Left ventricle myocardium inferior (tissue), 1 donor: ENCODE measurements at regions not wholly inside any gene's neighbourhood (a gene's known extent, or its start where the extent isn't known, plus 50 kb on each side); places are given as distances from the start of the nearest gene placed in this dataset.

Experiments used
- DNase-seq: peaks from one replicate; pipeline ENCODE4 v3.0.0-alpha.2; 2020
- H3K27ac ChIP-seq: fragments of 200-600 bp; replicated peaks from 2 replicates; pipeline ENCODE4 v1.8.0; 2021
- H3K27me3 ChIP-seq: fragments of 200-600 bp; 2 replicates; pipeline ENCODE4 v1.8.0; 2021; ENCODE audit warnings: low read depth
- H3K36me3 ChIP-seq: fragments of 200-600 bp; 2 replicates; pipeline ENCODE4 v1.8.0; 2021
- H3K4me1 ChIP-seq: fragments of 200-600 bp; 2 replicates; pipeline ENCODE4 v1.8.0; 2021
- H3K4me3 ChIP-seq: fragments of 200-600 bp; 2 replicates; pipeline ENCODE4 v1.8.0; 2021; ENCODE audit warnings: mild to moderate bottlenecking, moderate library complexity
- H3K9me3 ChIP-seq: fragments of 200-600 bp; replicated peaks from 2 replicates; pipeline ENCODE4 v1.8.0; 2021
- intact Hi-C: fragments of 100-400 bp; cut with micrococcal nuclease; formaldehyde crosslinking; loops from one replicate; pipeline ENCODE4 v1.11.0; 2022
- TF ChIP-seq, protein P1 (sequence below): fragments of 200-600 bp; IDR thresholded peaks from 2 replicates; pipeline ENCODE4 v1.8.0; 2021; ENCODE audit warnings: antibody characterized with exemption, mild to moderate bottlenecking, borderline replicate concordance
- donor health status: DM: no; HTN: yes; CAD: no; lungs with severe emphysema.

DNA sequence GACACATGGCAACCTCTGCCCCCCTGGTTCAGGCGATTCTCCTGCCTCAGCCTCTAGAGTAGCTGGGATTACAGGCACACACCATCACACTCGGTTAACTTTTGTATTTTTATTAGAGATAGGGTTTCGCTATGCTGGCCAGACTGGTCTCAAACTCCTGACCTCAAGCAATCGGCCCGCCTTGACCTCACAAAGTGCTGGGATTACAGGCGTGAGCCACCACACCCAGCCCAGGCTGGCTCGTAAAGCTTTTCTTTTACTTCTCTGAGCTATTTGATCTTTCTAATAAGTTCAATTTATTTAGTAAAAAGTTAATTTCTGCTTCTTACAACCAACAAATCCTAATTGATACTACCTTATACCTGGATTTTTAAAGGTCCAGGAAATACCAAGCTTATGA, 127.4 kb upstream of the KRR1 start:
- no peak overlapping the region for H3K27ac ChIP-seq
- no peaks in the 10 kb centered on the region for H3K9me3 ChIP-seq
- TF ChIP-seq, protein P1, sequence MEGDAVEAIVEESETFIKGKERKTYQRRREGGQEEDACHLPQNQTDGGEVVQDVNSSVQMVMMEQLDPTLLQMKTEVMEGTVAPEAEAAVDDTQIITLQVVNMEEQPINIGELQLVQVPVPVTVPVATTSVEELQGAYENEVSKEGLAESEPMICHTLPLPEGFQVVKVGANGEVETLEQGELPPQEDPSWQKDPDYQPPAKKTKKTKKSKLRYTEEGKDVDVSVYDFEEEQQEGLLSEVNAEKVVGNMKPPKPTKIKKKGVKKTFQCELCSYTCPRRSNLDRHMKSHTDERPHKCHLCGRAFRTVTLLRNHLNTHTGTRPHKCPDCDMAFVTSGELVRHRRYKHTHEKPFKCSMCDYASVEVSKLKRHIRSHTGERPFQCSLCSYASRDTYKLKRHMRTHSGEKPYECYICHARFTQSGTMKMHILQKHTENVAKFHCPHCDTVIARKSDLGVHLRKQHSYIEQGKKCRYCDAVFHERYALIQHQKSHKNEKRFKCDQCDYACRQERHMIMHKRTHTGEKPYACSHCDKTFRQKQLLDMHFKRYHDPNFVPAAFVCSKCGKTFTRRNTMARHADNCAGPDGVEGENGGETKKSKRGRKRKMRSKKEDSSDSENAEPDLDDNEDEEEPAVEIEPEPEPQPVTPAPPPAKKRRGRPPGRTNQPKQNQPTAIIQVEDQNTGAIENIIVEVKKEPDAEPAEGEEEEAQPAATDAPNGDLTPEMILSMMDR, result no peak
- no peak for DNase-seq
- intact Hi-C loops, result no loop called here
- H3K27me3 ChIP-seq, result no peaks in the 10 kb centered on the region
- no peak overlapping the region for H3K4me3 ChIP-seq
- H3K36me3 ChIP-seq, result no peaks in the 10 kb centered on the region
- no peaks in the 10 kb centered on the region for H3K4me1 ChIP-seq

DNA sequence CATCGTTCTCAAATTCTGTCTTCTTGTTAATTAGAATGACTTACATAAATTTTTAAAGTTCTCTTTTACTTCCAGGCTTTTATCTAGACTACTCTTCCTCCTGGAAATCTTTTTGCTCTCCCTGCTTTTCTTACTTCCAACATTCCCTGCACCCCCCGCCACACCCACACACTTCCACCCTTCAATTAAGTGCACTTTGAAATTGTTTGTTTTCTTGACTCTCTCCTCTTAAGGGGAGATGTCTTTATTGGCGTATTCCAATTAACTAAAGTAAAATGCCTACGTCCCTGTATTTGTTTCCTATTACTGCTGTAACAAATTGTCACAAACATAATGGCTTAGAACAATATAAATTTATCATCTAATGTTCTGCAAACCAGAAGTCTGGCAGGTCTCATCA, 125.2 kb upstream of the KRR1 start:
- intact Hi-C loops, result no loop called here

DNA sequence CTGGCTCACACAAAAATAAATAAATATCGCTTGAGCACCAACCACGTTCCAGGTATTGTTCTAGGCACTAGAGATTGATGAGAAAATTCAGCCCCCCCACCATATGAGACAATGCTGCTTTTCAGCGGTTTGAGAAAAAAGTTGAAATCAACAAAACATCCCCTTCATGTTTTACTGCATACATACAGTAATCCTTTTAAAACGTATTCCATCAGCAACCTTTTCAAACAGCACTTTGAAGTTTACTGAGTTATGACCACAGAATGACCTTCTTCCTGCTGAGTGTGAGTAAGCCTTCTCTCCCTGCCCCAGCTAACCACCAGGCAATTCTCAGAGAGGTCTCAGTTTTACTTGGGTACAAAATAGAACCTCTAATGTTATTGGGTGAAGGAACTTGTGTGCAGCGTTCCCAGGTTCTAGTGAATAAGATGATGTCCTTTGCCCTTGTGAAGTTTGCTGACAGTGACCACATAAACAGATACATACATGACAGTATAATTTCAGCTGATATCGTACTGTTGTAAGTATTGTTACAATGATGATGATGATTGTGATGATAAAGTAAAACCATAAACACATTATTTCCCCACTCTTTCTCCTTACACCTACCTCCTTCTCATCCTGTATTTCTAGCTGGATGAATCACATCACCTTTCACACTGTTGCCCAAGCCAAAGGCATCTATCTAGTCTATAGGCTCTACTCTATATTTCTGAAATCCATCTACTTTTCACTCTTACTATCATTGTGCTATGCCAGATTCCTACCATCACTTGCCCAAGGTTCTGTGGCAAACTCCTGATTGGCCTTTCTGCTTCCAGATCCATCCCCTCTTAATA, 124.4 kb upstream of the KRR1 start:
- H3K27me3 ChIP-seq, result no peaks in the 10 kb centered on the region
- intact Hi-C loops, result no loop called here
- no peak overlapping the region for H3K27ac ChIP-seq
- TF ChIP-seq, protein P1, result no peak
- H3K36me3 ChIP-seq, result no peaks in the 10 kb centered on the region
- H3K4me3 ChIP-seq, result no peak overlapping the region
- no peak for DNase-seq
- no peaks in the 10 kb centered on the region for H3K4me1 ChIP-seq
- H3K9me3 ChIP-seq, result no peaks in the 10 kb centered on the region

More for the DNA sequence above, 125.2 kb upstream of the KRR1 start:
- Histone ChIP-seq H3K27me3 (no peaks in the 10 kb centered on the region), H3K36me3 (no peaks in the 10 kb centered on the region), H3K9me3 (no peaks in the 10 kb centered on the region), H3K4me1 (no peaks in the 10 kb centered on the region), H3K27ac (no peak overlapping the region), H3K4me3 (no peak overlapping the region)
- DNase-seq, result no peak
- TF ChIP-seq, protein P1, result no peak

- H3K36me3 ChIP-seq, result no peaks in the 10 kb centered on the region
- peaks cover 4% of the 10 kb centered on the region for H3K9me3 ChIP-seq
- no peaks in the 10 kb centered on the region for H3K4me1 ChIP-seq
- no peaks in the 10 kb centered on the region for H3K27me3 ChIP-seq
- no peak overlapping the region for H3K4me3 ChIP-seq
- H3K27ac ChIP-seq, result no peak overlapping the region
- intact Hi-C loops, result no loop called here
- TF ChIP-seq, protein P1, result no peak
- DNase-seq, result no peak
Measured at GRCh38 chr12:75634244-75635222, 123.1 kb upstream of the KRR1 start.

- Histone ChIP-seq H3K36me3 (no peaks in the 10 kb centered on the region), H3K4me3 (no peak overlapping the region), H3K4me1 (no peaks in the 10 kb centered on the region), H3K27me3 (no peaks in the 10 kb centered on the region), H3K9me3 (peaks cover 4% of the 10 kb centered on the region), H3K27ac (no peak overlapping the region)
- TF ChIP-seq, protein P1, result no peak
- DNase-seq, result no peak
- intact Hi-C loops, result no loop called here
Measured at GRCh38 chr12:75633789-75634188, 122.4 kb upstream of the KRR1 start.
